B cell (primary cell): ENCODE measurements at regions not wholly inside any gene's neighbourhood (a gene's known extent, or its start where the extent isn't known, plus 50 kb on each side); places are given as distances from the start of the nearest gene placed in this dataset.

ENCODE experiments used
- CTCF ChIP-seq: fragments of 200-600 bp; IDR thresholded peaks from one replicate; pipeline ENCODE4 v1.8.0; 2022; ENCODE audit warnings: antibody characterized with exemption, mild to moderate bottlenecking
- EZH2 ChIP-seq: IDR thresholded peaks from 2 replicates; pipeline ENCODE4 v1.6.1; 2012; ENCODE audit warnings: borderline replicate concordance, low read depth, mild to moderate bottlenecking, moderate library complexity, low read length; ENCODE audit not compliant: insufficient read depth, poor library complexity, severe bottlenecking

GRCh38 chr7:108838198-108838597 is 268.5 kb downstream of the DNAJB9 start:
- TF ChIP-seq CTCF (no peak), EZH2 (no peak)
